OCI-LY1 (cell line): ENCODE measurements at regions not wholly inside any gene's neighbourhood (a gene's known extent, or its start where the extent isn't known, plus 50 kb on each side); places are given as distances from the start of the nearest gene placed in this dataset.

Experiments used
- H2AFZ ChIP-seq: fragments of 200-600 bp; sonication (generic), shearing (Covaris generic); 2 replicates; pipeline ENCODE4 v1.6.0; 2014; ENCODE audit warnings: antibody characterized with exemption, mild to moderate bottlenecking, low read length
- H3F3A ChIP-seq: fragments of 200-600 bp; sonication (generic), shearing (Covaris generic); 2 replicates; pipeline ENCODE4 v1.6.0; 2014; ENCODE audit warnings: mild to moderate bottlenecking, antibody characterized with exemption, low read length, moderate library complexity; ENCODE audit not compliant: insufficient read depth
- H3K27ac ChIP-seq: fragments of 200-600 bp; sonication (generic); 2 replicates; pipeline ENCODE4 v1.5.1; 2014; ENCODE audit warnings: low read length, mixed run types, mild to moderate bottlenecking, low read depth; ENCODE audit not compliant: poor library complexity, severe bottlenecking
- H3K27me3 ChIP-seq: fragments of 200-600 bp; sonication (generic); 2 replicates; pipeline ENCODE4 v1.6.0; 2014; ENCODE audit warnings: antibody characterized with exemption, mild to moderate bottlenecking, low read length, moderate library complexity; ENCODE audit not compliant: insufficient read depth
- H3K36me3 ChIP-seq: fragments of 200-600 bp; sonication (generic); 2 replicates; pipeline ENCODE4 v1.6.1; 2014; ENCODE audit warnings: mild to moderate bottlenecking, antibody characterized with exemption, low read length, moderate library complexity, mixed read lengths; ENCODE audit not compliant: insufficient read depth
- H3K4me1 ChIP-seq: fragments of 200-600 bp; sonication (generic); 2 replicates; pipeline ENCODE4 v1.5.1; 2014; ENCODE audit warnings: mild to moderate bottlenecking, low read length, moderate library complexity; ENCODE audit not compliant: insufficient read depth, severe bottlenecking
- H3K4me2 ChIP-seq: fragments of 200-600 bp; sonication (generic), shearing (Covaris generic); 2 replicates; pipeline ENCODE4 v1.6.1; 2014; ENCODE audit warnings: low read length
- H3K4me3 ChIP-seq: fragments of 200-600 bp; sonication (generic); 2 replicates; pipeline ENCODE4 v1.5.1; 2014; ENCODE audit warnings: low read length, low read depth, mild to moderate bottlenecking, mixed read lengths; ENCODE audit not compliant: poor library complexity, severe bottlenecking
- H3K79me2 ChIP-seq: fragments of 200-600 bp; shearing (Covaris generic); 2 replicates; pipeline ENCODE4 v1.6.1; 2016; ENCODE audit warnings: mixed run types, low read length, mixed read lengths; ENCODE audit not compliant: insufficient read depth
- H3K9ac ChIP-seq: fragments of 200-600 bp; sonication (generic), shearing (Covaris generic); 2 replicates; pipeline ENCODE4 v1.6.1; 2014; ENCODE audit warnings: mild to moderate bottlenecking, low read length, mixed read lengths
- H3K9me2 ChIP-seq: fragments of 200-600 bp; sonication (generic), shearing (Covaris generic); 2 replicates; pipeline ENCODE4 v1.6.1; 2014; ENCODE audit warnings: low read depth, mild to moderate bottlenecking, low read length, mixed read lengths
- H3K9me3 ChIP-seq: fragments of 200-600 bp; shearing (Covaris generic); 2 replicates; pipeline ENCODE4 v1.6.1; 2014; ENCODE audit warnings: low read length, mixed read lengths
- H4K20me1 ChIP-seq: fragments of 200-600 bp; sonication (generic), shearing (Covaris generic); 2 replicates; pipeline ENCODE4 v1.6.0; 2016; ENCODE audit warnings: mild to moderate bottlenecking, low read length; ENCODE audit not compliant: insufficient read depth
- EZH2 ChIP-seq: fragments of 200-600 bp; sonication (generic), shearing (Covaris generic); IDR thresholded peaks from 2 replicates; pipeline ENCODE4 v1.8.0; 2017; ENCODE audit warnings: borderline replicate concordance, mixed run types, mild to moderate bottlenecking, antibody characterized with exemption, low read length, moderate library complexity, mixed read lengths
- TF ChIP-seq, protein P1 (sequence below): fragments of 200-600 bp; sonication (generic), shearing (Covaris generic); IDR thresholded peaks from 2 replicates; pipeline ENCODE4 v1.5.1; 2017; ENCODE audit warnings: mild to moderate bottlenecking, antibody characterized with exemption, low read length, moderate library complexity, mixed read lengths

DNA sequence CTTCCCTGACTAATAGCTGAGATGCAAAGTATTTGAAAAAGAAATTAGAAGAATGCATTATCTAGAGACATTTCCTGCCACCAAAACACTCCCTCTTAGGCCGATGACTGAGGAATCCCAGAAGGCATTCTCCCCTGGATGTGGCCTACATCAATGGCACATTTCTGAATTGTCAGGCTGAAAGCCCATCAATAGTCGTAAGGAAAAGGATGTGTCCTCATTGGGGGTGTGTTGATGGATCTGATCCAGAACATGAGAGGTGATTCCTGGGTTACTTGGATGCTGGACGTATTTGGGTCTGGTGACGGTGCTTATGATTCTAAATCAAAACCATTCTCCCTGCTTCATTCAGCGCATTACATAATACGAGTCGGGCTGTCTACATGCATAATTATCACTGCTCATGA lies 216.9 kb upstream of the CDIN1 start:
- no peak for TF ChIP-seq EZH2
- TF ChIP-seq, protein P1, sequence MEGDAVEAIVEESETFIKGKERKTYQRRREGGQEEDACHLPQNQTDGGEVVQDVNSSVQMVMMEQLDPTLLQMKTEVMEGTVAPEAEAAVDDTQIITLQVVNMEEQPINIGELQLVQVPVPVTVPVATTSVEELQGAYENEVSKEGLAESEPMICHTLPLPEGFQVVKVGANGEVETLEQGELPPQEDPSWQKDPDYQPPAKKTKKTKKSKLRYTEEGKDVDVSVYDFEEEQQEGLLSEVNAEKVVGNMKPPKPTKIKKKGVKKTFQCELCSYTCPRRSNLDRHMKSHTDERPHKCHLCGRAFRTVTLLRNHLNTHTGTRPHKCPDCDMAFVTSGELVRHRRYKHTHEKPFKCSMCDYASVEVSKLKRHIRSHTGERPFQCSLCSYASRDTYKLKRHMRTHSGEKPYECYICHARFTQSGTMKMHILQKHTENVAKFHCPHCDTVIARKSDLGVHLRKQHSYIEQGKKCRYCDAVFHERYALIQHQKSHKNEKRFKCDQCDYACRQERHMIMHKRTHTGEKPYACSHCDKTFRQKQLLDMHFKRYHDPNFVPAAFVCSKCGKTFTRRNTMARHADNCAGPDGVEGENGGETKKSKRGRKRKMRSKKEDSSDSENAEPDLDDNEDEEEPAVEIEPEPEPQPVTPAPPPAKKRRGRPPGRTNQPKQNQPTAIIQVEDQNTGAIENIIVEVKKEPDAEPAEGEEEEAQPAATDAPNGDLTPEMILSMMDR: no peak
- no peaks in the 10 kb centered on the region for H3K4me1 ChIP-seq
- no peaks in the 10 kb centered on the region for H3F3A ChIP-seq
- H3K27me3 ChIP-seq: no peaks in the 10 kb centered on the region
- no peaks in the 10 kb centered on the region for H4K20me1 ChIP-seq
- H3K36me3 ChIP-seq: no peaks in the 10 kb centered on the region
- no peaks in the 10 kb centered on the region for H3K9me2 ChIP-seq
- no peaks in the 10 kb centered on the region for H3K9me3 ChIP-seq
- H3K9ac ChIP-seq: no peak overlapping the region
- H2AFZ ChIP-seq: no peak overlapping the region
- H3K27ac ChIP-seq: no peak overlapping the region
- no peaks in the 10 kb centered on the region for H3K79me2 ChIP-seq
- H3K4me2 ChIP-seq: no peak overlapping the region
- H3K4me3 ChIP-seq: no peak overlapping the region

DNA sequence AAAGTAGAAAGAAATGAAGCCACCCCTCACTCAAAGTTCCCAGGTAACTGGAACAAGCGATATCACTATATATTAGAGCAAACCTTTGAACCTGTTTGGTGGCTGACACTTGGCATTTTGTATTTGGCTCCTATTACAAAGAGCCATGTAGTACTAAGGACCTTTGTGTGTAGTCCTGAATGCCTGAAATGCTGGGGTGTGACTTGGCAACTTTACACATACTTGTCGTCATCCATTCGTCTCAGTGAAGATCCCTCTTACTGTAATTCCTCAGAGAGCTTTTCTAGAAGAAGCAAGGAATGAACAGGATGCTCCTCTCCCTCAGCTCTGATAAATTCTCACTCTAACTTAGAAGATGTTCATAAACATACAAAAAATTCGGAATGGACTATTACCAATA lies 216.1 kb upstream of the CDIN1 start:
- H3K4me1 ChIP-seq: no peaks in the 10 kb centered on the region
- H3K4me2 ChIP-seq: no peak overlapping the region
- no peaks in the 10 kb centered on the region for H3K27me3 ChIP-seq
- H3K9me2 ChIP-seq: no peaks in the 10 kb centered on the region
- no peaks in the 10 kb centered on the region for H3K36me3 ChIP-seq
- H4K20me1 ChIP-seq: no peaks in the 10 kb centered on the region
- no peaks in the 10 kb centered on the region for H3K9me3 ChIP-seq
- H3F3A ChIP-seq: no peaks in the 10 kb centered on the region
- no peak overlapping the region for H3K27ac ChIP-seq
- H2AFZ ChIP-seq: no peak overlapping the region
- H3K79me2 ChIP-seq: no peaks in the 10 kb centered on the region
- H3K4me3 ChIP-seq: no peak overlapping the region
- H3K9ac ChIP-seq: no peak overlapping the region
- TF ChIP-seq, protein P1: no peak
- no peak for TF ChIP-seq EZH2

DNA sequence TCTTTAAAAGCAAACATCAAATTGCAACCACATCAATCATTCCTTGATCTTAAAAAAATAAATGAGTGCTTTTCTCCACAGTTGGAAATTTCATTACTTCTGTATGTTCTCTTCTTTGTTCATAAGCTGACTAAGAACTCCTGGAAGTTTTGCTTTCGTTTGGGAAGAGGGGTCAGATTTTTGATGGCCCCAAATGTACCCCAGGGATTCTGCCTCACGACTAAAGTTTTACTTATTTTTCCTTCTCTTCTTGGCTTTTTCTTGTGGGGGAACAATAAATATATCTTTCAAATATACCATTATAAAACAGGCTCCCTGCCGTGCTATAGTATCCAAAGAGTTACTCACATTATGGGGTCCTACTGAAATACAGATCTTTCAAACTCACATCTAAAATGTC lies 215.0 kb upstream of the CDIN1 start:
- Histone ChIP-seq H3K9me2 (no peaks in the 10 kb centered on the region), H3K9ac (no peak overlapping the region), H3K9me3 (no peaks in the 10 kb centered on the region), H4K20me1 (no peaks in the 10 kb centered on the region), H3K4me1 (no peaks in the 10 kb centered on the region), H3K27ac (no peak overlapping the region), H3K4me2 (no peak overlapping the region), H3K36me3 (no peaks in the 10 kb centered on the region), H2AFZ (no peak overlapping the region), H3K27me3 (no peaks in the 10 kb centered on the region), H3K79me2 (no peaks in the 10 kb centered on the region), H3F3A (no peaks in the 10 kb centered on the region), H3K4me3 (no peak overlapping the region)
- no peak for TF ChIP-seq EZH2
- TF ChIP-seq, protein P1: no peak
